Erythroblast (primary cell): ENCODE measurements at regions not wholly inside any gene's neighbourhood (a gene's known extent, or its start where the extent isn't known, plus 50 kb on each side); places are given as distances from the start of the nearest gene placed in this dataset.

Source experiments
- GATA1 ChIP-seq: IDR thresholded peaks from 2 replicates; pipeline ENCODE4 v1.6.1; 2011; ENCODE audit warnings: low read depth, mild to moderate bottlenecking, control low read depth, low read length, moderate library complexity
- POLR2A ChIP-seq: IDR thresholded peaks from 2 replicates; pipeline ENCODE4 v1.6.1; 2011; ENCODE audit warnings: mild to moderate bottlenecking, low read length

GRCh38 chr10:117685431-117685830, 142.9 kb downstream of the EMX2 start:
- TF ChIP-seq POLR2A: no peak
- no peak for TF ChIP-seq GATA1
